ENCODE measurements at regions not wholly inside any gene's neighbourhood (a gene's known extent, or its start where the extent isn't known, plus 50 kb on each side); places are given as distances from the start of the nearest gene placed in this dataset.

- DNase-seq, result no peak
Observed at GRCh38 chr3:5270666-5271371, 83.3 kb downstream of the EDEM1 start.

GRCh38 chr3:5271372-5271683, 83.8 kb downstream of the EDEM1 start:
- DNase-seq, result peak in 2 of 3 donors; percentile 13 to 56

GRCh38 chr3:5272387-5272786, 84.9 kb downstream of the EDEM1 start:
- no peak for DNase-seq

- no peak for DNase-seq
Observed at GRCh38 chr3:5274091-5274490, 86.6 kb downstream of the EDEM1 start.

- no peak for DNase-seq
Observed at GRCh38 chr3:5275529-5275928, 88.0 kb downstream of the EDEM1 start.

GRCh38 chr3:5276934-5277333, 89.4 kb downstream of the EDEM1 start:
- no peak for DNase-seq

GRCh38 chr3:5277612-5278236, 90.2 kb downstream of the EDEM1 start:
- no peak for DNase-seq

- no peak for DNase-seq
Observed at GRCh38 chr3:5278666-5279065, 91.2 kb downstream of the EDEM1 start.

GRCh38 chr3:5282703-5283102, 95.2 kb downstream of the EDEM1 start:
- no peak for DNase-seq

- no peak for DNase-seq
Observed at GRCh38 chr3:5285439-5285838, 97.9 kb downstream of the EDEM1 start.

GRCh38 chr3:5290915-5291314, 103.4 kb downstream of the EDEM1 start:
- DNase-seq, result no peak

- no peak for DNase-seq
Observed at GRCh38 chr3:5292512-5292911, 105.0 kb downstream of the EDEM1 start.

- no peak for DNase-seq
Observed at GRCh38 chr3:5293207-5293606, 105.7 kb downstream of the EDEM1 start.

- DNase-seq, result no peak
Observed at GRCh38 chr3:5294356-5294755, 106.8 kb downstream of the EDEM1 start.

- DNase-seq, result no peak
Observed at GRCh38 chr3:5295191-5295690, 107.7 kb downstream of the EDEM1 start.

GRCh38 chr3:5296362-5296761, 108.9 kb downstream of the EDEM1 start:
- no peak for DNase-seq

- peak; percentile 13 to 35 (median 16) for DNase-seq
Observed at GRCh38 chr3:5297895-5298294, 110.4 kb downstream of the EDEM1 start.

GRCh38 chr3:5298453-5298852, 110.9 kb downstream of the EDEM1 start:
- DNase-seq, result peak; percentile 21 to 69 (median 64)

GRCh38 chr3:5299161-5299560, 111.7 kb downstream of the EDEM1 start:
- no peak for DNase-seq

- no peak for DNase-seq
Observed at GRCh38 chr3:5300638-5301037, 113.1 kb downstream of the EDEM1 start.

GRCh38 chr3:5301651-5302297, 114.3 kb downstream of the EDEM1 start:
- DNase-seq, result peak; percentile 40 to 71 (median 60)

GRCh38 chr3:5302661-5303060, 115.2 kb downstream of the EDEM1 start:
- DNase-seq, result no peak

GRCh38 chr3:5304188-5304587, 116.7 kb downstream of the EDEM1 start:
- DNase-seq, result no peak
